Fibroblast of skin of left biceps (primary cell): ENCODE measurements at regions not wholly inside any gene's neighbourhood (a gene's known extent, or its start where the extent isn't known, plus 50 kb on each side); places are given as distances from the start of the nearest gene placed in this dataset.
A peak's percentile ranks its signal among the peaks of the same experiment; 100 is the strongest.
"Not testable (repeated sequence)": the region's sequence is repeated elsewhere in the genome, so short reads cannot be mapped to it uniquely, and the experiment has no call there.

Source experiments
- DNase-seq, 2 experiments: peaks; one replicate each; pipeline ENCODE4 v3.0.0-alpha.2; 2013; ENCODE audit warnings: low read depth in 2 of 2

DNA sequence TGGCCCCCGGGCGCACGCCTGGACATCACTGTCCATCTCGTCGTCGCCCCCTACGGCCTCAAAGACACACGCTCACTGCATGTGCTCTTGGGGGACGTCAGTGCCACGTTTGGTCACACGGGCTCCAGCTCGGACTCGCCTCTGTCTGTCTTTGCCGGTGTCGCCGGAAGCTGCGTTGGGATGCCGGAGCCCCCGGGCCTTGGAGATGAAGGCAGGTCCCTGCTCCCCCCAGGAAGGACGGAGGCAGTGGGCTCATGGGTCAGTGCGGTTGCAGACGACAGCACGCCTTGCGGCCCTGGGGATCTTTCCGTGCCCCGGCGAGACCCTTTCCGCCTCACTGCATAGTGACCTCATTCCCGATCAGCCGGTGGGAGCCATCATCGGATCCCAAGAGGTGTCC, 1399.9 kb upstream of the PCDH10 start:
- DNase-seq, result not testable (repeated sequence)

- DNase-seq, result not testable (repeated sequence)
Measured at GRCh38 chr4:131750006-131750405, 1399.1 kb upstream of the PCDH10 start.

DNA sequence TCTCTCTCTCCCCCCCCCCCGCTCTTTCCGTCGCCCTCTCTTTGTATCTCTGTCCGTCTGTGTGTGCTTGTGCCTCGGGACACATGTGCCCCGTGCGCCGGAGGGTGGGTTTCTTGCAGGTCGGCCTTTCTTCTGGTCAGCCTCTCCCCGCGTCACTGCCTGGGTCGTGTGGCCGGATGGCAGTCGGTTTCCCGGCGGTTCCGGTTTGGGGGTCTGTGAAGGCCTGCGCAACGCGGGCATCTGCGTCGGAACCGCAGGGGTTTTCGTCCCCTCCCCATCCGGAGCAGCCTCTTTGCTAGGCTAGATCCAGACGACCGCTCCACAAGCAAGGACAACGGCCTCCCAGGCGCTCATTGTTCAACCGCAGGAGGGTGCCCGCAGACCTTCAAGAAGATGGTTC, 1398.6 kb upstream of the PCDH10 start:
- not testable (repeated sequence) for DNase-seq

- not testable (repeated sequence) for DNase-seq
Measured at GRCh38 chr4:131762234-131762633, 1386.9 kb upstream of the PCDH10 start.

DNA sequence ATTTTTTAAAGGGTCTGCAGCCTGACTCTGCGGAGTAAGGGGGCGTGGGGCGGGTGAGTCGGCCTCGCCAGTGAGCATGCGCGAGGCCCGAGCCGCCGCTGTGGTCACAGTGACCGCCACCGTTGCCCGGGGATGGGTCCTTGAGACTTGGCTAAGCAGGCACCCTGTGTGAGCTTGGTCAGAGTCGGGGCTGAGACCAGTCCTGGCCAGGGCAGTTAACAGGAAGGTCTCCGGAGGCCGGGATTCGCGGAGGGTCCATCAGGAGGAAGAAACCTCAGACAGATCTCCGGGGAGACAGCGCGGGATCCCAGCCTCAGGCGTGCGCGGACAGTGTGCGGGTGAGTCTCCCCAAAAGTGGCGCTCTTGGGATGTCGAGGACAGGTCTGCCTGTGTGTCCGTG, 1384.4 kb upstream of the PCDH10 start:
- DNase-seq, result no peak

DNA sequence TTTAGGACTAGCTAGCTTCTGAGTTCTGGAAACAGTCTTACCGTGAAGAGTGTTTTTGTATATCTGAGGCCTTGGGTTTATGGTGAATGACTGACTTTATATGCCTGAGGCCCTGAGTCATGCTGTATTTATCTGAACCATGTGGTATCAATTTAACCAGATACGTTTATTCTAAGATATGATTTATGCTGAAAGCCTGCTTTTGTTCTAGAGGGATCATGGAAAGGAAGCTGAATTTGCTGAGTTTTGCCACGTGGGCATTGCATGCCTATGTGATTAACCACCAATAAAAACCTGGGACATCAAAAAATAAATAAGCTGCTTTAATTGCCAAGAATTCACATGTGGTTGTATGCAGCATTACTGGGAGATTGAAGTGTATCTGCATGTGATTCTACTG, 1374.7 kb upstream of the PCDH10 start:
- peak; percentile 91 to 94 for DNase-seq

GRCh38 chr4:131810565-131810964, 1338.5 kb upstream of the PCDH10 start:
- DNase-seq, result not testable (repeated sequence)
